Astrocyte (in vitro differentiated cells and primary cell): ENCODE measurements at regions not wholly inside any gene's neighbourhood (a gene's known extent, or its start where the extent isn't known, plus 50 kb on each side); places are given as distances from the start of the nearest gene placed in this dataset.

Experiments used
- DNase-seq: peaks from one replicate; pipeline ENCODE4 v3.0.0-alpha.2; 2010; ENCODE audit warnings: low read depth
- FAIRE-seq: peaks from 2 replicates; lab custom pipeline; 2011; peaks lifted over from hg19 to GRCh38; lab: Jason Lieb, UNC
- H2AFZ ChIP-seq: 2 replicates; pipeline ENCODE4 v1.6.0; 2012; ENCODE audit warnings: low read depth, low read length, inconsistent platforms
- H3K27ac ChIP-seq: 2 replicates; pipeline ENCODE4 v1.5.1; 2011; ENCODE audit warnings: low read depth, low read length, inconsistent platforms
- H3K27me3 ChIP-seq: 2 replicates; pipeline ENCODE4 v1.6.0; 2011; ENCODE audit warnings: low read length, inconsistent platforms; ENCODE audit not compliant: insufficient read depth
- H3K36me3 ChIP-seq: 2 replicates; pipeline ENCODE4 v1.5.1; 2011; ENCODE audit warnings: low read length, inconsistent platforms; ENCODE audit not compliant: insufficient read depth
- H3K4me1 ChIP-seq: 2 replicates; pipeline ENCODE4 v1.5.1; 2011; ENCODE audit warnings: low read length, inconsistent platforms; ENCODE audit not compliant: insufficient read depth
- H3K4me2 ChIP-seq: 2 replicates; pipeline ENCODE4 v1.6.0; 2012; ENCODE audit warnings: low read length, inconsistent platforms
- H3K4me3 ChIP-seq: 2 replicates; pipeline ENCODE4 v1.5.1; 2011; ENCODE audit warnings: low read depth, mild to moderate bottlenecking, low read length, inconsistent platforms; ENCODE audit not compliant: insufficient read depth
- H3K79me2 ChIP-seq: 2 replicates; pipeline ENCODE4 v1.6.0; 2012; ENCODE audit warnings: mild to moderate bottlenecking, low read length, inconsistent platforms; ENCODE audit not compliant: insufficient read depth
- H3K9ac ChIP-seq: 2 replicates; pipeline ENCODE4 v1.6.0; 2012; ENCODE audit warnings: mild to moderate bottlenecking, low read length, inconsistent platforms
- H3K9me3 ChIP-seq: 2 replicates; pipeline ENCODE4 v1.5.1; 2012; ENCODE audit warnings: low read depth, mild to moderate bottlenecking, low read length, inconsistent platforms; ENCODE audit not compliant: insufficient read depth
- H4K20me1 ChIP-seq: 2 replicates; pipeline ENCODE4 v1.6.0; 2012; ENCODE audit warnings: low read length, inconsistent platforms; ENCODE audit not compliant: insufficient read depth
- H3K27ac Mint-ChIP-seq: one replicate; pipeline ENCODE4 v1.8.0; 2021; ENCODE audit warnings: mild to moderate bottlenecking, mixed read lengths; ENCODE audit not compliant: unreplicated experiment
- H3K27me3 Mint-ChIP-seq: one replicate; pipeline ENCODE4 v1.8.0; 2021; ENCODE audit warnings: low read depth, mixed read lengths; ENCODE audit not compliant: unreplicated experiment
- H3K36me3 Mint-ChIP-seq: one replicate; pipeline ENCODE4 v1.8.0; 2021; ENCODE audit warnings: low read depth, mixed read lengths; ENCODE audit not compliant: unreplicated experiment
- H3K4me1 Mint-ChIP-seq: one replicate; pipeline ENCODE4 v1.8.0; 2021; ENCODE audit warnings: low read depth, mixed read lengths; ENCODE audit not compliant: unreplicated experiment
- H3K4me3 Mint-ChIP-seq: one replicate; pipeline ENCODE4 v1.8.0; 2021; ENCODE audit warnings: mild to moderate bottlenecking, moderate library complexity, mixed read lengths; ENCODE audit not compliant: unreplicated experiment
- H3K9me3 Mint-ChIP-seq: one replicate; pipeline ENCODE4 v1.8.0; 2021; ENCODE audit warnings: mild to moderate bottlenecking, mixed read lengths; ENCODE audit not compliant: unreplicated experiment
- EZH2 ChIP-seq: IDR thresholded peaks from 2 replicates; pipeline ENCODE4 v1.6.1; 2012; ENCODE audit warnings: mild to moderate bottlenecking, low read length, inconsistent platforms; ENCODE audit not compliant: insufficient read depth
- TF ChIP-seq, protein P1 (sequence below): IDR thresholded peaks from 2 replicates; pipeline ENCODE4 v1.5.1; 2011; ENCODE audit warnings: low read depth, mild to moderate bottlenecking, inconsistent platforms, low read length, moderate library complexity; ENCODE audit not compliant: insufficient read depth

DNA sequence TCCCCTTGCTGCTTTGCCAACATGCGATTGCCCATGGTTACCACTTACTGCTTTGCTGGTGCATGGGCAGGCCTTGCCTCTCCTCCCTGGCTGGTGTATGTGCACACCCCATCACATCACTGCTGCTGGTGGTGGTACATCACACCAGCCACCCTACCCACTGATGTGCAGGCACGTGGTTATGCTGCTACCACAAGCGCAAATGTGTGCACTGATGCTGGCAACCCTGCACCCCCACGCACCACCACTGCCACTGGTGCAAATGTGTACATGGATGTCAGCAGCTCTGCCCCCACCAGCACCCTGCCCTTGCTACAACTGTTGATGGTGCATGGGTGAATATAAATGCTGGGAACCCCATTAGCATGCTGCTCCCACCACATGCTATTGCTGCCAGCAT, 261.7 kb downstream of the AEBP2 start:
- no peak overlapping the region for H2AFZ ChIP-seq
- no peak overlapping the region for H3K4me3 ChIP-seq
- no peaks in the 10 kb centered on the region for H3K36me3 ChIP-seq
- TF ChIP-seq, protein P1, sequence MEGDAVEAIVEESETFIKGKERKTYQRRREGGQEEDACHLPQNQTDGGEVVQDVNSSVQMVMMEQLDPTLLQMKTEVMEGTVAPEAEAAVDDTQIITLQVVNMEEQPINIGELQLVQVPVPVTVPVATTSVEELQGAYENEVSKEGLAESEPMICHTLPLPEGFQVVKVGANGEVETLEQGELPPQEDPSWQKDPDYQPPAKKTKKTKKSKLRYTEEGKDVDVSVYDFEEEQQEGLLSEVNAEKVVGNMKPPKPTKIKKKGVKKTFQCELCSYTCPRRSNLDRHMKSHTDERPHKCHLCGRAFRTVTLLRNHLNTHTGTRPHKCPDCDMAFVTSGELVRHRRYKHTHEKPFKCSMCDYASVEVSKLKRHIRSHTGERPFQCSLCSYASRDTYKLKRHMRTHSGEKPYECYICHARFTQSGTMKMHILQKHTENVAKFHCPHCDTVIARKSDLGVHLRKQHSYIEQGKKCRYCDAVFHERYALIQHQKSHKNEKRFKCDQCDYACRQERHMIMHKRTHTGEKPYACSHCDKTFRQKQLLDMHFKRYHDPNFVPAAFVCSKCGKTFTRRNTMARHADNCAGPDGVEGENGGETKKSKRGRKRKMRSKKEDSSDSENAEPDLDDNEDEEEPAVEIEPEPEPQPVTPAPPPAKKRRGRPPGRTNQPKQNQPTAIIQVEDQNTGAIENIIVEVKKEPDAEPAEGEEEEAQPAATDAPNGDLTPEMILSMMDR, result no peak
- TF ChIP-seq EZH2, result no peak
- no peaks in the 10 kb centered on the region for H3K79me2 ChIP-seq
- H3K27ac Mint-ChIP-seq, result no peak overlapping the region
- H3K36me3 Mint-ChIP-seq, result peaks cover 2% of the 10 kb centered on the region
- H3K27ac ChIP-seq, result no peak overlapping the region
- FAIRE-seq (no peak), DNase-seq (no peak)
- peaks cover 19% of the 10 kb centered on the region for H3K9me3 Mint-ChIP-seq
- no peaks in the 10 kb centered on the region for H3K9me3 ChIP-seq
- H3K27me3 ChIP-seq, result no peaks in the 10 kb centered on the region
- no peaks in the 10 kb centered on the region for H4K20me1 ChIP-seq
- no peaks in the 10 kb centered on the region for H3K4me1 ChIP-seq
- H3K4me1 Mint-ChIP-seq, result peaks cover 18% of the 10 kb centered on the region
- no peak overlapping the region for H3K9ac ChIP-seq
- H3K4me3 Mint-ChIP-seq, result no peak overlapping the region
- H3K4me2 ChIP-seq, result no peak overlapping the region
- no peaks in the 10 kb centered on the region for H3K27me3 Mint-ChIP-seq

DNA sequence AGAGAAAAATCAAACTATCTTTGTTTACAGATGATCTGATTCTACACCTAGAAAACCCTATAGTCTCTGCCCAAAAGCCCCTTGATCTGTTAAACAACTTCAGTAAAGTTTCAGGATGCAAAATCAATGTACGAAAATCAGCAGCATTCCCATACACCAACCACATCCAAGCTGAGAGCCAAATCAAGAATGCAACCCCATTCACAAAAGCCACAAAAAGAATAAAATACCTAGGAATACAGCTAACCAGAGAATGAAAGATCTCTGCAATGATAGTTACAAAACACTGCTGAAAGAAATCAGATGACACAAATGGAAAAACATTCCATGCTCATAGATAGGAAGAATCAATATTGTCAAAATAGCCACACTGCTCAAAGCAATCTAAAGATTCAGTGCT, 265.7 kb downstream of the AEBP2 start:
- Histone ChIP-seq H3K4me1 (no peaks in the 10 kb centered on the region), H3K9me3 (no peaks in the 10 kb centered on the region), H3K4me2 (no peak overlapping the region), H3K27me3 (no peaks in the 10 kb centered on the region), H3K27ac (no peak overlapping the region), H2AFZ (no peak overlapping the region), H3K79me2 (no peaks in the 10 kb centered on the region), H3K36me3 (no peaks in the 10 kb centered on the region), H3K4me3 (no peak overlapping the region), H3K9ac (no peak overlapping the region), H4K20me1 (no peaks in the 10 kb centered on the region)
- H3K4me1 Mint-ChIP-seq, result peaks cover 16% of the 10 kb centered on the region
- peaks cover 23% of the 10 kb centered on the region for H3K9me3 Mint-ChIP-seq
- H3K27me3 Mint-ChIP-seq, result no peaks in the 10 kb centered on the region
- FAIRE-seq (no peak), DNase-seq (peak; percentile 66)
- TF ChIP-seq, protein P1, result no peak
- no peak for TF ChIP-seq EZH2
- H3K36me3 Mint-ChIP-seq, result no peaks in the 10 kb centered on the region
- H3K4me3 Mint-ChIP-seq, result no peak overlapping the region
- peak overlapping the region; percentile 27 for H3K27ac Mint-ChIP-seq

GRCh38 chr12:19706936-19707335, 267.6 kb downstream of the AEBP2 start:
- Mint-ChIP-seq H3K4me1 (peaks cover 27% of the 10 kb centered on the region), H3K27ac (no peak overlapping the region)
- no peaks in the 10 kb centered on the region for H3K79me2 ChIP-seq

More at GRCh38 chr12:19706936-19707335, 267.6 kb downstream of the AEBP2 start:
- H3K36me3 ChIP-seq, result no peaks in the 10 kb centered on the region
- Mint-ChIP-seq H3K27me3 (no peaks in the 10 kb centered on the region), H3K36me3 (no peaks in the 10 kb centered on the region), H3K9me3 (peaks cover 17% of the 10 kb centered on the region), H3K4me3 (no peak overlapping the region)
- no peak overlapping the region for H3K4me2 ChIP-seq
- H3K4me1 ChIP-seq, result peaks cover 13% of the 10 kb centered on the region
- H3K9me3 ChIP-seq, result no peaks in the 10 kb centered on the region
- FAIRE-seq, result no peak
- H3K27me3 ChIP-seq, result no peaks in the 10 kb centered on the region
- H4K20me1 ChIP-seq, result no peaks in the 10 kb centered on the region
- H3K27ac ChIP-seq, result no peak overlapping the region
- H2AFZ ChIP-seq, result no peak overlapping the region
- H3K4me3 ChIP-seq, result no peak overlapping the region
- peak; percentile 72 for DNase-seq
- H3K9ac ChIP-seq, result no peak overlapping the region
- TF ChIP-seq, protein P1, result no peak
- no peak for TF ChIP-seq EZH2
